ENCODE measurements at regions not wholly inside any gene's neighbourhood (a gene's known extent, or its start where the extent isn't known, plus 50 kb on each side); places are given as distances from the start of the nearest gene placed in this dataset.

DNA sequence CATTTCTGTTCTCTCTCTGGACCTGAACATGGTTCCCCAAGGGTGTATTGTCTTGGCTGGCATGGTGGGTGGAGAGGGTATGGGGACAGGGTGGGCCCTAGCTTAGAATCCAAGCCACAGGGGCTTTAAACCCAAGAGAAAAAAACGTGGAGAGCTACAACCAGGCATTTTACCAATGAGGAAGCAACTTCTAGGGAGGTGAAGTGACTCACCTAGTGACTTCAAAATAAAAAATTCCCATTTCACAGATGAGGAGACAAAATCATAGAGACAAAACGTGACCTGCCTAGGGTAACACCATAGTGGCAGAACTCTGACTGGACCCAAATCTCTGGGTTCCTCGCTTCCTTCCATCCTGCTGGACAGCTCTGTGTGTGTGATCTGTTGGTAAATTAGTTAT is 216.8 kb downstream of the RPLP1 start:
- Mint-ChIP-seq H3K27ac (no peak overlapping the region), H3K36me3 (no peaks in the 10 kb centered on the region), H3K27me3 (ENCODE audit: low read depth) (no peaks in the 10 kb centered on the region), H3K9me3 (no peaks in the 10 kb centered on the region), H3K4me1 (peaks cover 16% of the 10 kb centered on the region), H3K4me3 (no peak overlapping the region)
- ATAC-seq (no peak), DNase-seq (ENCODE audit: low spot score) (no peak)
- POLR2A ChIA-PET: no interaction called here
- CTCF ChIA-PET: no interaction called here
- TF ChIP-seq, protein P1, sequence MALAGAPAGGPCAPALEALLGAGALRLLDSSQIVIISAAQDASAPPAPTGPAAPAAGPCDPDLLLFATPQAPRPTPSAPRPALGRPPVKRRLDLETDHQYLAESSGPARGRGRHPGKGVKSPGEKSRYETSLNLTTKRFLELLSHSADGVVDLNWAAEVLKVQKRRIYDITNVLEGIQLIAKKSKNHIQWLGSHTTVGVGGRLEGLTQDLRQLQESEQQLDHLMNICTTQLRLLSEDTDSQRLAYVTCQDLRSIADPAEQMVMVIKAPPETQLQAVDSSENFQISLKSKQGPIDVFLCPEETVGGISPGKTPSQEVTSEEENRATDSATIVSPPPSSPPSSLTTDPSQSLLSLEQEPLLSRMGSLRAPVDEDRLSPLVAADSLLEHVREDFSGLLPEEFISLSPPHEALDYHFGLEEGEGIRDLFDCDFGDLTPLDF (CRISPR knock-in tag; IDR thresholded peaks at IDR 0.05): no peak
- no peak for TF ChIP-seq NR3C1 (CRISPR knock-in tag; conservative IDR thresholded peaks at IDR 0.05; ENCODE audit: low read depth)
- TF ChIP-seq, protein P2, sequence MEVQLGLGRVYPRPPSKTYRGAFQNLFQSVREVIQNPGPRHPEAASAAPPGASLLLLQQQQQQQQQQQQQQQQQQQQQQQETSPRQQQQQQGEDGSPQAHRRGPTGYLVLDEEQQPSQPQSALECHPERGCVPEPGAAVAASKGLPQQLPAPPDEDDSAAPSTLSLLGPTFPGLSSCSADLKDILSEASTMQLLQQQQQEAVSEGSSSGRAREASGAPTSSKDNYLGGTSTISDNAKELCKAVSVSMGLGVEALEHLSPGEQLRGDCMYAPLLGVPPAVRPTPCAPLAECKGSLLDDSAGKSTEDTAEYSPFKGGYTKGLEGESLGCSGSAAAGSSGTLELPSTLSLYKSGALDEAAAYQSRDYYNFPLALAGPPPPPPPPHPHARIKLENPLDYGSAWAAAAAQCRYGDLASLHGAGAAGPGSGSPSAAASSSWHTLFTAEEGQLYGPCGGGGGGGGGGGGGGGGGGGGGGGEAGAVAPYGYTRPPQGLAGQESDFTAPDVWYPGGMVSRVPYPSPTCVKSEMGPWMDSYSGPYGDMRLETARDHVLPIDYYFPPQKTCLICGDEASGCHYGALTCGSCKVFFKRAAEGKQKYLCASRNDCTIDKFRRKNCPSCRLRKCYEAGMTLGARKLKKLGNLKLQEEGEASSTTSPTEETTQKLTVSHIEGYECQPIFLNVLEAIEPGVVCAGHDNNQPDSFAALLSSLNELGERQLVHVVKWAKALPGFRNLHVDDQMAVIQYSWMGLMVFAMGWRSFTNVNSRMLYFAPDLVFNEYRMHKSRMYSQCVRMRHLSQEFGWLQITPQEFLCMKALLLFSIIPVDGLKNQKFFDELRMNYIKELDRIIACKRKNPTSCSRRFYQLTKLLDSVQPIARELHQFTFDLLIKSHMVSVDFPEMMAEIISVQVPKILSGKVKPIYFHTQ (CRISPR knock-in tag; IDR thresholded peaks at IDR 0.05): no peak
- no peak for TF ChIP-seq ZNF138 (CRISPR knock-in tag; conservative IDR thresholded peaks at IDR 0.05)
- TF ChIP-seq, protein P3, sequence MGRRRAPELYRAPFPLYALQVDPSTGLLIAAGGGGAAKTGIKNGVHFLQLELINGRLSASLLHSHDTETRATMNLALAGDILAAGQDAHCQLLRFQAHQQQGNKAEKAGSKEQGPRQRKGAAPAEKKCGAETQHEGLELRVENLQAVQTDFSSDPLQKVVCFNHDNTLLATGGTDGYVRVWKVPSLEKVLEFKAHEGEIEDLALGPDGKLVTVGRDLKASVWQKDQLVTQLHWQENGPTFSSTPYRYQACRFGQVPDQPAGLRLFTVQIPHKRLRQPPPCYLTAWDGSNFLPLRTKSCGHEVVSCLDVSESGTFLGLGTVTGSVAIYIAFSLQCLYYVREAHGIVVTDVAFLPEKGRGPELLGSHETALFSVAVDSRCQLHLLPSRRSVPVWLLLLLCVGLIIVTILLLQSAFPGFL (CRISPR knock-in tag; IDR thresholded peaks at IDR 0.05; ENCODE audit: borderline replicate concordance): no peak
- no peak for TF ChIP-seq ZBTB21 (CRISPR knock-in tag; IDR thresholded peaks at IDR 0.05; ENCODE audit: borderline replicate concordance)
- TF ChIP-seq, protein P4, sequence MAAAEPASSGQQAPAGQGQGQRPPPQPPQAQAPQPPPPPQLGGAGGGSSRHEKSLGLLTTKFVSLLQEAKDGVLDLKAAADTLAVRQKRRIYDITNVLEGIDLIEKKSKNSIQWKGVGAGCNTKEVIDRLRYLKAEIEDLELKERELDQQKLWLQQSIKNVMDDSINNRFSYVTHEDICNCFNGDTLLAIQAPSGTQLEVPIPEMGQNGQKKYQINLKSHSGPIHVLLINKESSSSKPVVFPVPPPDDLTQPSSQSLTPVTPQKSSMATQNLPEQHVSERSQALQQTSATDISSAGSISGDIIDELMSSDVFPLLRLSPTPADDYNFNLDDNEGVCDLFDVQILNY (CRISPR knock-in tag; IDR thresholded peaks at IDR 0.05): no peak
- no peak for TF ChIP-seq ZNF232 (CRISPR knock-in tag; IDR thresholded peaks at IDR 0.05)
- TF ChIP-seq OVOL2 (CRISPR knock-in tag; IDR thresholded peaks at IDR 0.05; ENCODE audit: borderline replicate concordance): no peak
- TF ChIP-seq ZNF263 (CRISPR knock-in tag; IDR thresholded peaks at IDR 0.05; ENCODE audit: low read depth): no peak
- TF ChIP-seq NFE2L1 (CRISPR knock-in tag; IDR thresholded peaks at IDR 0.05): no peak
- TF ChIP-seq ATF1 (CRISPR knock-in tag; IDR thresholded peaks at IDR 0.05): no peak
- TF ChIP-seq, protein P5, sequence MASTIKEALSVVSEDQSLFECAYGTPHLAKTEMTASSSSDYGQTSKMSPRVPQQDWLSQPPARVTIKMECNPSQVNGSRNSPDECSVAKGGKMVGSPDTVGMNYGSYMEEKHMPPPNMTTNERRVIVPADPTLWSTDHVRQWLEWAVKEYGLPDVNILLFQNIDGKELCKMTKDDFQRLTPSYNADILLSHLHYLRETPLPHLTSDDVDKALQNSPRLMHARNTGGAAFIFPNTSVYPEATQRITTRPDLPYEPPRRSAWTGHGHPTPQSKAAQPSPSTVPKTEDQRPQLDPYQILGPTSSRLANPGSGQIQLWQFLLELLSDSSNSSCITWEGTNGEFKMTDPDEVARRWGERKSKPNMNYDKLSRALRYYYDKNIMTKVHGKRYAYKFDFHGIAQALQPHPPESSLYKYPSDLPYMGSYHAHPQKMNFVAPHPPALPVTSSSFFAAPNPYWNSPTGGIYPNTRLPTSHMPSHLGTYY (CRISPR knock-in tag; IDR thresholded peaks at IDR 0.05): no peak
- TF ChIP-seq, protein P6, sequence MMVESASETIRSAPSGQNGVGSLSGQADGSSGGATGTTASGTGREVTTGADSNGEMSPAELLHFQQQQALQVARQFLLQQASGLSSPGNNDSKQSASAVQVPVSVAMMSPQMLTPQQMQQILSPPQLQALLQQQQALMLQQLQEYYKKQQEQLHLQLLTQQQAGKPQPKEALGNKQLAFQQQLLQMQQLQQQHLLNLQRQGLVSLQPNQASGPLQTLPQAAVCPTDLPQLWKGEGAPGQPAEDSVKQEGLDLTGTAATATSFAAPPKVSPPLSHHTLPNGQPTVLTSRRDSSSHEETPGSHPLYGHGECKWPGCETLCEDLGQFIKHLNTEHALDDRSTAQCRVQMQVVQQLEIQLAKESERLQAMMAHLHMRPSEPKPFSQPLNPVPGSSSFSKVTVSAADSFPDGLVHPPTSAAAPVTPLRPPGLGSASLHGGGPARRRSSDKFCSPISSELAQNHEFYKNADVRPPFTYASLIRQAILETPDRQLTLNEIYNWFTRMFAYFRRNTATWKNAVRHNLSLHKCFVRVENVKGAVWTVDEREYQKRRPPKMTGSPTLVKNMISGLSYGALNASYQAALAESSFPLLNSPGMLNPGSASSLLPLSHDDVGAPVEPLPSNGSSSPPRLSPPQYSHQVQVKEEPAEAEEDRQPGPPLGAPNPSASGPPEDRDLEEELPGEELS (CRISPR knock-in tag; IDR thresholded peaks at IDR 0.05): no peak
- TF ChIP-seq, protein P7, sequence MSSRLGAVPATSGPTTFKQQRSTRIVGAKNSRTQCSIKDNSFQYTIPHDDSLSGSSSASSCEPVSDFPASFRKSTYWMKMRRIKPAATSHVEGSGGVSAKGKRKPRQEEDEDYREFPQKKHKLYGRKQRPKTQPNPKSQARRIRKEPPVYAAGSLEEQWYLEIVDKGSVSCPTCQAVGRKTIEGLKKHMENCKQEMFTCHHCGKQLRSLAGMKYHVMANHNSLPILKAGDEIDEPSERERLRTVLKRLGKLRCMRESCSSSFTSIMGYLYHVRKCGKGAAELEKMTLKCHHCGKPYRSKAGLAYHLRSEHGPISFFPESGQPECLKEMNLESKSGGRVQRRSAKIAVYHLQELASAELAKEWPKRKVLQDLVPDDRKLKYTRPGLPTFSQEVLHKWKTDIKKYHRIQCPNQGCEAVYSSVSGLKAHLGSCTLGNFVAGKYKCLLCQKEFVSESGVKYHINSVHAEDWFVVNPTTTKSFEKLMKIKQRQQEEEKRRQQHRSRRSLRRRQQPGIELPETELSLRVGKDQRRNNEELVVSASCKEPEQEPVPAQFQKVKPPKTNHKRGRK (CRISPR knock-in tag; IDR thresholded peaks at IDR 0.05; ENCODE audit: borderline replicate concordance): no peak

Data from WTC11 (cell line).